HG03039 (cell line): ENCODE measurements at regions not wholly inside any gene's neighbourhood (a gene's known extent, or its start where the extent isn't known, plus 50 kb on each side); places are given as distances from the start of the nearest gene placed in this dataset.

Experiments
- ATAC-seq: cut with Tn5 transposase; IDR thresholded peaks from one replicate; pipeline ENCODE4 v1.9.1; 2021; ENCODE audit warnings: mild to moderate bottlenecking, moderate library complexity; ENCODE audit not compliant: unreplicated experiment

DNA sequence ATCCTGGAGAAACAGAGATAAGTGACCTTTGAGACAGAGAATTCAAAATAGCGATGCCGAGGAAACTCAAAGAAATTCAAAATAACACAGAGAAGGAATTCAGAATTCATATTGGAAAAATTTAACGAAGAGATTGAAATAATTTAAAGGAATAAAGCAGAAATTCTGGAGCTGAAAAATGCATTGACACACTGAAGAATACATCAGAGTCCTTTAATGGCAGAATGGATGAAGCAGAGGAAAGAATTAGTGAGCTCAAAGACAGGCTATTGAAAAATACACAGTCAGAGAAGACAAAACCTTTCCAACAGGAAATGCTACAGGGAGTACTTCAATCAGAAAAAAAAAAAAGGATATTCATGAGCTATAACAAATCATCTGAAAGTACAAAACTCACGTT, 185.8 kb downstream of the PARM1 start:
- ATAC-seq = no peak

DNA sequence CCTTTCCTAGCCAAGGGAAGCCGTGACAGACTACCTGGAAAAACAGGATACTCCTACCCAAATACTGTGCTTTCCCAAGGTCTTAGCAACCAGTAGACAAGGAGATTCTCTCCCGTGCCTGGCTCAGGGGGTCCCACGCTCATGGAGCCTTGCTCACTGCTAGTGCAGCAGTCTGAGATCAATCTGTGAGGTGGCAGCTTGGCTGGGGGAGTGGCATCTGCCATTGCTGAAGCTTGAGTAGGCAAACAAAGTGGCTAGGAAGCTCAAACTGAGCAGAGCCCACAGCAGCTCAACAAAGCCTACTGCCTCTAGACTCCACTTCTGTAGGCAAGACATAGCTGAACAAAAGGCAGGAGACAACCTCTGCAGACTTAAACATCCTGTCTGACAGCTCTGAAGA, 177.1 kb downstream of the PARM1 start:
- no peak for ATAC-seq

DNA sequence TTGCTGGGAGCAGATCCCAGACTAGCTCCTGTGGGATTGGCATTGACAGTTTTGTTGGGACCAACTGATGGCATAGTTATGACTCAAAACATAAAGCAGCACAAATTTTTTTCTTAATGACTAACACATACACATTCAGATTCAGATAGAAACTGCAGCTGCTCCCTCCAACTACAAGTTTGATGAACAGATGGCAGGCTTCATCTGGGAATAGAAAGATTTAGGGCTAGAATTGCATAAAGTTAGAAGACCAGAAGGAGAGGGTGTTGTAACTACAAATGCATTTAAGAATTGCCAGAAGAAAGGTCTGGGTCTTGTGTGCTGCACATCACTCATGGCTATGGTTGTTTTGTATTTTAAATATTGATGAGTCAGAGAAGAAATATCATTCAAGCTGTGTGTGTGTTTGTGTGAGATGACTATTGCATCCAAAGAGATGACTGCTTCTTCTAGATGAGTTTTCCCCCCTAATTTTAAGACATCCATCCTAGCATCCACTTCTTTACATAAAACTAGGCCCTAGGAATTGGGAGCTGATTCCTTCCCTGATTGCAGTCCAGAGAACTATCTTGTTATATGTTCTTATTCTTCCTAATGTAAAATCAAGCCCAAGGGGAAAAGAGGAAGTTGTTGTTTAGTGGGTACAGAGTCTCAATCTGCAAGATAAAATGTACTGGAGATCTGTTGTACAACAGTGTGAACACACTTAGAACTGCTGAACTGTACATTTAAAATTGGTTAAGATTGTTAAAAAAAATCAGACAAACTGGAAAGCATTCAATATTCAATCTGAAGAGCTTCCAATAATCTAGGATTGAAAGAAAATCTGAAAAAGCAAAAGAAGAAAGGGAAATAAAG, 175.1 kb downstream of the PARM1 start:
- no peak for ATAC-seq

GRCh38 chr4:75102787-75103085, 169.8 kb downstream of the PARM1 start:
- ATAC-seq = no peak

GRCh38 chr4:75101906-75102786, 169.2 kb downstream of the PARM1 start:
- ATAC-seq = peak; percentile 44
